ENCODE measurements at regions not wholly inside any gene's neighbourhood (a gene's known extent, or its start where the extent isn't known, plus 50 kb on each side); places are given as distances from the start of the nearest gene placed in this dataset.

DNA sequence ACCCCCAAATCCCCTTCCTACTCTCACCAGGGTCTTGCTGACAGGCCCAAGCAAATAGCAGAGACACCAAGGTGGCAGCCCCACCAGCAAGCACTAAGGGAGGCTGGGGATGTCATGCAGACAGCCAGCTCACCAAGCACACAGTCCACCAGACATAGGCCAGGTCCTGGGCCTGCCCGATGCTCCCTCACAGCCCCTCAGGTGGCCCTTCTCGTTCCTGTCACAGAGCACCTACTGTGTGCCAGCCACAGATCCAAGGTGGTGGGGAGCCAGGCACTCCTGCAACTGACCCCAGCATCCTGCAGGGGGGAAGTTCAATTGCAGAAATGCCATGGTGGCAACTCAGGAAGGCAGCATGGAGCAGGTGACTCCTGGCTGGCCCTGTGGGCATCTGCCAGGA, 60.5 kb upstream of the PNMA1 start:
- TF ChIP-seq, protein P1, sequence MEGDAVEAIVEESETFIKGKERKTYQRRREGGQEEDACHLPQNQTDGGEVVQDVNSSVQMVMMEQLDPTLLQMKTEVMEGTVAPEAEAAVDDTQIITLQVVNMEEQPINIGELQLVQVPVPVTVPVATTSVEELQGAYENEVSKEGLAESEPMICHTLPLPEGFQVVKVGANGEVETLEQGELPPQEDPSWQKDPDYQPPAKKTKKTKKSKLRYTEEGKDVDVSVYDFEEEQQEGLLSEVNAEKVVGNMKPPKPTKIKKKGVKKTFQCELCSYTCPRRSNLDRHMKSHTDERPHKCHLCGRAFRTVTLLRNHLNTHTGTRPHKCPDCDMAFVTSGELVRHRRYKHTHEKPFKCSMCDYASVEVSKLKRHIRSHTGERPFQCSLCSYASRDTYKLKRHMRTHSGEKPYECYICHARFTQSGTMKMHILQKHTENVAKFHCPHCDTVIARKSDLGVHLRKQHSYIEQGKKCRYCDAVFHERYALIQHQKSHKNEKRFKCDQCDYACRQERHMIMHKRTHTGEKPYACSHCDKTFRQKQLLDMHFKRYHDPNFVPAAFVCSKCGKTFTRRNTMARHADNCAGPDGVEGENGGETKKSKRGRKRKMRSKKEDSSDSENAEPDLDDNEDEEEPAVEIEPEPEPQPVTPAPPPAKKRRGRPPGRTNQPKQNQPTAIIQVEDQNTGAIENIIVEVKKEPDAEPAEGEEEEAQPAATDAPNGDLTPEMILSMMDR (IDR thresholded peaks at IDR 0.05): no peak
- TF ChIP-seq POLR2A (IDR thresholded peaks at IDR 0.05): no peak

Data from thyroid gland (tissue), 4 donors.